Stomach (tissue), 8 donors: ENCODE measurements at regions not wholly inside any gene's neighbourhood (a gene's known extent, or its start where the extent isn't known, plus 50 kb on each side); places are given as distances from the start of the nearest gene placed in this dataset.

Experiments used
- DNase-seq, 2 donors: peaks; one replicate each; pipeline versions ENCODE4 v3.0.0 to v3.0.0-alpha.2; 2013 to 2019
- H3K27ac ChIP-seq, 5 donors: fragments of 200-600 bp in 4 of 5; sonication (generic) in 4 of 5; one replicate each; pipeline ENCODE4 v1.5.1; 2013 to 2019; ENCODE audit warnings: mild to moderate bottlenecking in 1 of 5, moderate library complexity in 1 of 5
- H3K27me3 ChIP-seq, 3 donors: fragments of 200-600 bp; sonication (generic); one replicate each; pipeline ENCODE4 v1.5.1; 2017 to 2019; ENCODE audit warnings: mixed run types in 1 of 3
- H3K36me3 ChIP-seq, 4 donors: fragments of 200-600 bp; sonication (generic); 1 replicate in 3 of 4; 2 replicates in 1 of 4; pipeline ENCODE4 v1.5.1; 2016 to 2019
- H3K4me1 ChIP-seq, 4 donors: fragments of 200-600 bp; sonication (generic); one replicate each; pipeline ENCODE4 v1.5.1; 2016 to 2019
- H3K4me3 ChIP-seq, 4 donors: fragments of 200-600 bp; sonication (generic) in 3 of 4; one replicate each; pipeline ENCODE4 v1.5.1; 2016 to 2019; ENCODE audit warnings: mild to moderate bottlenecking in 1 of 4
- H3K9me3 ChIP-seq, 4 donors: fragments of 200-600 bp; sonication (generic); one replicate each; pipeline ENCODE4 v1.5.1; 2016 to 2019
- EP300 ChIP-seq: sonication (generic); formaldehyde crosslinking; IDR thresholded peaks from one replicate; pipeline ENCODE4 v1.6.1; 2017; ENCODE audit warnings: antibody characterized with exemption
- POLR2A ChIP-seq, 4 donors: fragments of 450-650 bp; IDR thresholded peaks; one replicate each; pipeline ENCODE4 v1.6.1; 2016; ENCODE audit warnings: antibody characterized with exemption in 4 of 4, control low read depth in 2 of 4, mild to moderate bottlenecking in 1 of 4, moderate library complexity in 1 of 4
- POLR2AphosphoS5 ChIP-seq, 3 donors: sonication (generic); formaldehyde crosslinking; IDR thresholded peaks; one replicate each; pipeline ENCODE4 v1.6.1; 2016; ENCODE audit warnings: antibody characterized with exemption in 3 of 3
- WGBS, 5 donors: extraction: QIAGEN DNeasy Blood & Tissue Kit in 3 of 5; methylation state at CpG; one replicate each; pipeline versions ENCODE4 v1.1.5 to v1.1.7; 2013 to 2018; 5-methylcytosine and 5-hydroxymethylcytosine counted together
- intact Hi-C: fragments of 100-400 bp; cut with DNase I; formaldehyde crosslinking; loops from one replicate; pipeline ENCODE4 v1.15.1; 2023; ENCODE audit warnings: low total_unique reads
- TF ChIP-seq, protein P1 (sequence below), 7 experiments: fragments of 450-650 bp in 4 of 7; fragments of 200-600 bp in 3 of 7; sonication (generic) in 3 of 7; IDR thresholded peaks; one replicate each; pipeline ENCODE4 v1.5.1; 2016 to 2019; ENCODE audit warnings: antibody characterized with exemption in 7 of 7, control low read depth in 2 of 7, mild to moderate bottlenecking in 1 of 7
- donor health status: healthy with polysubstance abuse.
- donor health status: Bipolar disorder and iron deficiency.
- donor health status: healthy.

DNA sequence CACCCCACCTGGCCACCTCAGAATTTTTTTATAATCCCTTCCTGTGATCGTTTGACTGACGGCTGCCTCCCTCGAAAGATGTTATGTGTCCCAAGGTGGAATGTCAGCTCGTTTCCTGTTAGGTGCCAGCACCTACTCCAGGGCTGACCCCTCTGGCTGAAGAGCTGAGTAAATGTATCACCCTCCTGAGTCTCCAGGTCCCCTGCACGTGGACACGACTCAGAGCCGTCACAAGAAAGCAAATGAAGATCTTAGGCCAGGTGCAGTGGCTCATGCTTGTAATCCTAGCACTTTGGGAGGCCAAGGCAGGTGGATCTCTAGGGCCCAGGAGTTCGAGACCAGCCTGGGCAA is 273.2 kb downstream of the C16orf95 start:
- peaks cover 0 to 21% (median 8%) of the 10 kb centered on the region in 4 donors for H3K4me1 ChIP-seq
- H3K36me3 ChIP-seq, result no peaks in the 10 kb centered on the region
- no peak for DNase-seq
- intact Hi-C loops, result no loop called here
- 39 to 65% (median 55%) methylated on average over 8 of the region's 8 CpGs for WGBS, 5 donors
- no peak overlapping the region for H3K27ac ChIP-seq
- H3K4me3 ChIP-seq, result no peak overlapping the region
- no peak for TF ChIP-seq POLR2AphosphoS5 (IDR thresholded peaks at IDR 0.05)
- TF ChIP-seq, protein P1, sequence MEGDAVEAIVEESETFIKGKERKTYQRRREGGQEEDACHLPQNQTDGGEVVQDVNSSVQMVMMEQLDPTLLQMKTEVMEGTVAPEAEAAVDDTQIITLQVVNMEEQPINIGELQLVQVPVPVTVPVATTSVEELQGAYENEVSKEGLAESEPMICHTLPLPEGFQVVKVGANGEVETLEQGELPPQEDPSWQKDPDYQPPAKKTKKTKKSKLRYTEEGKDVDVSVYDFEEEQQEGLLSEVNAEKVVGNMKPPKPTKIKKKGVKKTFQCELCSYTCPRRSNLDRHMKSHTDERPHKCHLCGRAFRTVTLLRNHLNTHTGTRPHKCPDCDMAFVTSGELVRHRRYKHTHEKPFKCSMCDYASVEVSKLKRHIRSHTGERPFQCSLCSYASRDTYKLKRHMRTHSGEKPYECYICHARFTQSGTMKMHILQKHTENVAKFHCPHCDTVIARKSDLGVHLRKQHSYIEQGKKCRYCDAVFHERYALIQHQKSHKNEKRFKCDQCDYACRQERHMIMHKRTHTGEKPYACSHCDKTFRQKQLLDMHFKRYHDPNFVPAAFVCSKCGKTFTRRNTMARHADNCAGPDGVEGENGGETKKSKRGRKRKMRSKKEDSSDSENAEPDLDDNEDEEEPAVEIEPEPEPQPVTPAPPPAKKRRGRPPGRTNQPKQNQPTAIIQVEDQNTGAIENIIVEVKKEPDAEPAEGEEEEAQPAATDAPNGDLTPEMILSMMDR (IDR thresholded peaks at IDR 0.05), result no peak
- H3K9me3 ChIP-seq, result no peaks in the 10 kb centered on the region
- H3K27me3 ChIP-seq, result peaks cover 0 to 97% (median 24%) of the 10 kb centered on the region in 3 donors

DNA sequence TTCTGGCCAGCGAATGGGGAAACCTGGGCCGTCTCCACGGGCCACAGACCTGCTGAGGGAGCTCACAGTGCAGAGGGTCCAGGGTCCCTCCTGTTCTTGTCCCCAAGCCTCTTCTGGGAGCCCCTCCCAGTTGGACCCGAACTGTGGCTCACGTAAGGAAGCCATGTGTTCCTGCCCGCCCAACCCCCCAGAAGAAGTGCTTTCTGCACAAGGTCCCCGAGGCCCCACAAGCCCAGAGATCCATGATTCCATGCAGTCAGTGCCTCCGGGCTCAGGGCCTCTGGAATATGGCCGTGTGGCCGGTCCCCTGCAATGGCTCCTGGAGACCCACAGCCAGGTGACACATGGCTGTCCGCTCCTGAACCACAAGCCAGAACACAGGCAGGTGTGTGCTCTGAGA is 272.4 kb downstream of the C16orf95 start:
- H3K36me3 ChIP-seq, result no peaks in the 10 kb centered on the region
- H3K4me3 ChIP-seq, result no peak overlapping the region
- TF ChIP-seq, protein P1 (IDR thresholded peaks at IDR 0.05), result no peak
- TF ChIP-seq POLR2A (IDR thresholded peaks at IDR 0.05) (no peak), EP300 (no peak), POLR2AphosphoS5 (IDR thresholded peaks at IDR 0.05) (no peak)
- H3K27me3 ChIP-seq, result peaks cover 0 to 93% (median 20%) of the 10 kb centered on the region in 3 donors
- WGBS, 5 donors, result 85 to 92% (median 92%) methylated on average over 6 to 11 of the region's 11 CpGs
- H3K9me3 ChIP-seq, result no peaks in the 10 kb centered on the region
- intact Hi-C loops, result no loop called here
- H3K4me1 ChIP-seq, result peaks cover 0 to 21% (median 8%) of the 10 kb centered on the region in 4 donors
- DNase-seq, result no peak
- H3K27ac ChIP-seq, result no peak overlapping the region

DNA sequence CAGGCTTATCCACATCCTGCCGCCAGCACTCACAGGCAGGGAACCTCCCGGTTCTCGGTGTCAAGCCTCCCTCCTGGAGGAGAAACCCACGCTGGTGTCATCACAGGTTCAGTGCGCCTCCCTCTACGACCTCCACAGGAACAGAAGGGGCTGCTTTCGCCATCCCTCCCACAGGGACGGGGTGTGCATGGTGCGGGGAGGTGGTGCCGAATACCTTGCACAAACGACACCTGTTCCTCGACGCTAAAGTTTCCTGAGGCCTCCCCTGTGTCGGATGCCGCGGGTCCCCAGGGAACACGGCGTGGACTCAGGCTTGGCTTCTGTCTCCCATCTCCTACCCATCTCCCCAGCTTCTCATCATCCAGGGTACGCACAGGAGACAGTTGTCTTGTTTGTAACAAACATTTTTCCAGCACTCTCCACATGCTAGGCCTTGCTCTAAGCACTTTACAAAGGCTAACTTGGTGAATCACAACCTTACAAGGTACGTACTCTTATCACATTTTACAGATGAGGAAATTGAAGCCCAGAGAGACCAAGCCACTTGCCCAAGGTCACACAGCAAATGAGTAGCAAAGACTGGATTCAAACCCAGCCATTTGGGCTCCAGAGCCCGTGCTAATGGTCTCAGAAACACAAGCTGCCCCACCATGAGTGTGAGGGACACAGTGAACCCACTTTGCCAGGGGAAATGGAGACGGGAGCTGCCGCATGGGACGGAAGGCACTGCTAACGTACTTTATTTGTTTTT is 271.6 kb downstream of the C16orf95 start:
- Histone ChIP-seq H3K9me3 (no peaks in the 10 kb centered on the region), H3K36me3 (no peaks in the 10 kb centered on the region), H3K27ac (no peak overlapping the region), H3K4me3 (no peak overlapping the region), H3K4me1 (peaks cover 0 to 21% (median 8%) of the 10 kb centered on the region in 4 donors), H3K27me3 (peaks cover 0 to 92% (median 17%) of the 10 kb centered on the region in 3 donors)
- no peak for TF ChIP-seq POLR2AphosphoS5 (IDR thresholded peaks at IDR 0.05)
- TF ChIP-seq POLR2A (IDR thresholded peaks at IDR 0.05), result no peak
- TF ChIP-seq, protein P1 (IDR thresholded peaks at IDR 0.05), result no peak
- TF ChIP-seq EP300, result no peak
- no peak for DNase-seq
- intact Hi-C loops, result no loop called here
- 78 to 83% (median 81%) methylated on average over 22 to 25 of the region's 25 CpGs for WGBS, 5 donors

DNA sequence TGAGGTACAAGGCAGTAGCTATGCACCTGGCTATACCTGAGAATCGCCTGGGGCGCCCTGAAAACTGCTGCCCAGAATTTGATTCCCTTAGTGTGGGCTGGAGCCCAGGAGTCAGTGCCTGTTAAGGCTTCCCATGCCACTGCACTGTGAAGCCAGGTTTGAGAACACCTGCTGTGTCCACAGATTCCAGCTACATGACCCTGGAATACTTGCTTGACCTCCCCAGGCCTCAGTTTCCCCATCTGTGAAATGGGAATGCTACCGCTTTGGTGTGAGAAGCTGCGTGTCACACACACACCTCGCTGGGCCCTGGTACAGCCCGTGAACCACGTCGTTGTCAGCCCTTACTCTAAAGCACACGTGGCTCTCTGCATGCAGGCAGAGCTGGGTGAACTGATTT is 271.0 kb downstream of the C16orf95 start:
- peaks cover 0 to 21% (median 8%) of the 10 kb centered on the region in 4 donors for H3K4me1 ChIP-seq
- whole genome bisulfite sequencing, 5 donors, result 77 to 94% (median 83%) methylated on average over 9 of the region's 9 CpGs

More for the DNA sequence above, 271.0 kb downstream of the C16orf95 start:
- TF ChIP-seq, protein P1 (IDR thresholded peaks at IDR 0.05), result no peak
- TF ChIP-seq POLR2AphosphoS5 (IDR thresholded peaks at IDR 0.05), result no peak
- TF ChIP-seq EP300, result no peak
- TF ChIP-seq POLR2A (IDR thresholded peaks at IDR 0.05), result no peak
- Histone ChIP-seq H3K9me3 (no peaks in the 10 kb centered on the region), H3K4me3 (no peak overlapping the region), H3K36me3 (no peaks in the 10 kb centered on the region), H3K27me3 (peaks cover 0 to 90% (median 17%) of the 10 kb centered on the region in 3 donors), H3K27ac (no peak overlapping the region)
- intact Hi-C loops, result no loop called here
- DNase-seq, result no peak
